ENCODE measurements at regions not wholly inside any gene's neighbourhood (a gene's known extent, or its start where the extent isn't known, plus 50 kb on each side); places are given as distances from the start of the nearest gene placed in this dataset.
A peak's percentile ranks its signal among the peaks of the same experiment; 100 is the strongest.
"Not testable (repeated sequence)": the region's sequence is repeated elsewhere in the genome, so short reads cannot be mapped to it uniquely, and the experiment has no call there.

DNA sequence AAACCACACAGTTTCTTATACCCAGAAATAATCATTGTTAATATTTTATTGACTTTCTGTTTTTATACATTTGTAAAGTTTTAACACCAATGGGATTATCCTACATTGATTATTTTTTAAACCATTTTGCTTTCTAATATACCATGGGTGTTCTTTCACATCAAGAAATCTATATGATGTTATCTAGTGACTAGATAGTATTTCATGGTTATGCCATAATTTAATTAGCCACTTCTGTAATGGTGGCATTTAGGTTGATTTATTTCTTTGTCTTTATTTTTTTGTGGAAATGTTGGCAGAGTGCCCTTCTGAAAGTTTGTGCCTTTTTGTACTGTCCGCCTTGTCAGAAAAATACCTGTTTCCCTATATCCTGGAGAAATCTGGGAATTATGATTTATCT, 193.3 kb downstream of the CEP135 start:
- no peak for DNase-seq

DNA sequence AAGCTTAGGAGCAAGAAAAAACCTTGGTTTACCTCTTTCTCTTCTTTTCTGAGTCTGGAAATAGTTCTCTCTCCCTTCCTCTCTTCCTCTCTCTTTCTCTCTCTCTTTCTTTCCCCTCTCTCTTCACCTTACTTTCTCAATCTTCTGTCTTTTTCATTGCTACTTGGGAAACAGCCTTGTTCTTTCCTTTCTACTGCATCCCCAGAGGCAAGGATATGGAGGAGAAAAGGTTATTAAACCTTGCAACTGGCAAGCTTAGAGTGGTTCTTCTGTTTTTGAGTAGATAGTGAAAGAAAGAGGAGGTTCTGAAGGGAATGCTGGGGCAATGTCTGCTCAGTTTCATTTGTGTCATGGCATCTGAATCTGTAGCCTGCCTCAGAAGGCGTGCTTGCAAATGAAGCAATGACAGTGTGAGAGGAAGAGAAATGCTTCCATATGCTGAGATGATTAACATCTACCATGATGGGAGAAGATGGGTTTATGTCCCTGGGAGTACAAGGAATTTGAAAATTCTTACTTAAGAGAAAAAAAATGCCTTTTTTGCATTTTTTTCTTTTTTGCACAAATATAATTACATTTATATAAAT, 190.6 kb downstream of the CEP135 start:
- no peak for DNase-seq

DNA sequence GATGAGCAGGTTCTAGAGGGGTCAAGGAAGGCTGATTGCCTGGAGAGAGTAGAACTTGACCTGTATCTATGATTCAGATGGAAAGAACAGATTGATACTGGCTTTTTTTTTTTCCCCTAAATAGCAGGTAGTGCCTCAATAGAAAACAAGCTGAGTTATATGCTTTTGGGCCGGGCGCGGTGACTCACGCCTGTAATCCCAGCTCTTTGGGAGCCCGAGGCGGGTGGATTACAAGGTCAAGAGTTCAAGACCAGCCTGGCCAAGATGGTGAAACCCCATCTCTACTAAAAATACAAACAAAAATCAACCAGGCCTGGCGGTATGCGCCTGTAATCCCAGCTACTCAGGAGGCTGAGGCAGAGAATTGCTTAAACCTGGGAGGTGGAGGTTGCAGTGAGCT, 186.1 kb downstream of the CEP135 start:
- not testable (repeated sequence) for DNase-seq

DNA sequence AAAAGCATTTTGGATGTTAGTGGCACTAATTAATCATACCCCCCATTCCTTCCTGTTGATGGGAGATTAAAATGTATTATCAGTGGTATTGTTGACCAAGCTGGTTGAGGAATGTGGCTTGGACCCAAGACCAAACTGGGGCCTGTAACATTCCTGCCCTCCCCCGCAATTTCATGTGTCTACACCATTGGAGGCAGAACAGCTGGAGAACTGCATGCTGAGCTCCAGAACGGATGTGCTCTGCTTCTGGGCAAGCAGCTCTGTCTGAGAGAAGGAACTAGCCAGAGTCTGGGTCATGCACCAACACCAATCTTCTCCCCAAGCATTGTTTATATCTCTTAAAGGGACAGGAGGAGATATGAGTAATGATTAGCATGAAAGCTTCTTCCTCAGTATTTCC, 185.5 kb downstream of the CEP135 start:
- DNase-seq: no peak

DNA sequence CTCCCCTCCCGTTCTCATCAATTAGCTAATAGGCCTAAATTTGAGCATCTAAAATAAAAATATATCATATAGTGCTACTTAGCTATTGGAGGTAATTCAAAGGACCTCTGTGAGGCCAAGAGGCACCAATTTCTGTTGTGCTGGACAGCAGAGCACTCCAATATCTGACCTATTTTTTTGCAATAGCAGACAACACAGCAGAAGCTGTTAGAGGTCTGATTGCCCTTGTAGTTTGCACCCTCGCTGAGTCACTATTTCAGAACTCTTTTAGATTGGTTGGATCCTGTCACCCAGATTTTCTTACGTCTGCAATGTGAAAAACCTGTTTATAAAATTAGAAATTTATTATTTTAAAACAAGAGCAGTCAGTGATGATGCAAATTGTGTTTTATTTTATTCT, 184.1 kb downstream of the CEP135 start:
- DNase-seq: no peak

DNA sequence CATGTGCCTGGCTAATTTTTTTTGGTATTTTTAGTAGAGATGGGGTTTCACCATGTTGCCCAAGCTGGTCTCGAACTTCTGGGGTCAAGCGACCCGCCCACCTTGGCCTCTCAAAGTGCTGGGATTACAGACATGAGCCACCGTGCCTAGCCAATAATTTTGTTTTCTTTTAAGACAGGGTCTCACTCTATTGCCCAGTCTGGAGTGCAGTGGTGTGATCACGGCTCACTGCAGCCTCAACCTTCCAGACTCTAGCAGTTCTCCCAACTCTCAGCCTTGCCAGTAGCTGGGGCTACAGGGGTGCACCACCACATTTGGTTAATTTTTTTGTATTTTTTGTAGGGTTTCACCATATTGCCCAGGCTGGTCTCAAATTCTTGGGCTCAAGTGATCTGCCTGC, 183.4 kb downstream of the CEP135 start:
- not testable (repeated sequence) for DNase-seq

DNA sequence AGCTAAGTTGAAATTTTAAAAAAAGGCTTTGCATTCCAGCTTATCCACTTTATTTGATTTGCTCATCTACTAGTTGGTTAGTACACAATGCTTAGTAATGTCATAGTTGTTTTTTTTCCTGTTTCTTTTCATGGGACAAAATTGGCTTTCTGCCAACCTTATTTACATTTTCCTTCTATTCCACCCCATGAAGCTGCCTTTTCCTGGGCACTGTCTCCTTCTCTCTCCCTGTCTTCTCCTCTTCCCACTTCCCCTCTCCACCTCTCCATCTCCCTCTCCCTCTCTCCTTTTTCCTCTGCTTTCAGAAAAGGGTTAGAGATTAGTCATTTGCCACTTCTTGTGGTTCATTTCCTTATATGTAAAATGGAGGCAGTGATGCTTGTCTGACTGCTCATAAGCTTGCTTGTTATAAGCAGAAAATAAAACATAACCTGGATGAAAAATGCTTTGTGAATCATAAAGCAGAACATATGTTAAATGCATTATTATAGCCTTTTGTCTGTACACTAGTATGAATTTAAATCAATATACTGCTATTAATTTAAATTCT, 181.9 kb downstream of the CEP135 start:
- no peak for DNase-seq

DNA sequence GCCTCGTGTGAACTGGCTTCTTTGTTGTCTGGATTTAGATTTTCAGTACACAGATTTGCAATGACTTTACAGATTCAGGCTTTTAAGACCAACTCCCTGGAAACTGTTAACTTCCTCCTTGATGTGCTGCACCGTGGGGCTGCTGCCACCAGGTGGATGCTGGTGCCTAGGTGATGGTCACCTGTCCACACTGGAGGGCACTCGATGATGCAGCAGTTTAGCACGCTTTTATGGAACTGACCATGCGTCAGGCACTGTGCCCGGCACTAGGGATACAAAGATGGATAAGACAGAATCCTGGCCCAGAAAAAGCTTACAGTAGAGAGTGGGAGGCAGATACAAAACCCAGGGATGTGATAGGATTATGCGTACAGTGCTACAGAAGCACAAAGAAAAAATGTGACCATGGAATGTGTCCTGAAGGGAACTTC, 180.7 kb downstream of the CEP135 start:
- no peak for DNase-seq

DNA sequence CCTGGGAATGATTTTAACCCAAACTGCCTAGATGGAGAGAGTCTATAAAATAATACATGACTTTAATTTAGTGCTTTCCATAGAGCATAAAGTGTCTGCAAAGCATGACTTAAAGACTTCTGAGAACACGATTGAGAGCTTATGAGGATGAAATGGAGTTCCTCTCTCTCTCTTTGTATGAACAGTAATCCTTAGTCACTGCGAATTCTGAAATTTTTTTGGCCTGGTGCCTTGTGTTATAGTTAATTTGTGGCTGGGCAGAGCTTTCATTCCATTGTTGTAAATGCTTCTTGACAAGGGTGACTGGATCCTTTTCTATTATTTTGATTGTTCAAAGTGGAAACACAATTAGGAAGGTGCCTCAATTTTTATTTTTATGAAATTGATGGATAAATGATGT, 179.5 kb downstream of the CEP135 start:
- DNase-seq: no peak

DNA sequence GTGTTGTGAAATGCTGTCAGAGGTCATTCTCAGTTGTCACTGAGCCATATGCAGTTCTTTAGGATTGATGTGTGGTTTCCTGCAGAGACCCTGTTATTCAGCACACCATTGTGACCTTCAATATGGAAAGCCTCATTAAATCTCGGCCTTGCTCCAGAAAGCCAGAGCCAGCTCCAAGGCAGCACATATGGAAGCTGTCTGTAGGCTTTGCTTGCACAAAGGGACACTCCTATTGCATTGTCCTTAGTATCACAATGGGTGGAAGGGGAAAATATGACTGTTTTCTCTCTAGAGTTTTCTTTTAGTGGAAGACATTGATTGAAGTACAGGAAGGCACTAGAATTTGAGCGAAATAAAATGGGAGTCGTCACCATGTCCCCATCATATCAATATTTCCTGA, 179.0 kb downstream of the CEP135 start:
- DNase-seq: no peak

DNA sequence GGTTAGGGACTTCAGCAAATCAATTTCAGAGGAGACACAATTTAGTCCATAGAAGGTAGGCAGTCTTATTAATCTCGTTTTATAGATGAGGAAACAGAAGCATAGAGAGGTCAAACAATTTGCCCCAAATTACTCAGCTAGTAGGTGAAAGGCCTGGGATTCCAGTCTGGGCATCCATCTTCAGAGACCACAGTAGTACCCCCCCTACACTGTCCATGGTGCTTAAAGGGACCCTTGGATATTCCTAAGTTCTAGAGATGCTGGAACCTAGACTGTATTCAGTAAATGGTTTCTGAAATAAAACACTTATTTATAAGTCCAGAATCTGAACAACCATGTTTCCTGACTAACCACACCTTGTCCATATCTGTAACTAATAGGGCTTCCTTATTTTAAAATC, 174.8 kb downstream of the CEP135 start:
- no peak for DNase-seq

DNA sequence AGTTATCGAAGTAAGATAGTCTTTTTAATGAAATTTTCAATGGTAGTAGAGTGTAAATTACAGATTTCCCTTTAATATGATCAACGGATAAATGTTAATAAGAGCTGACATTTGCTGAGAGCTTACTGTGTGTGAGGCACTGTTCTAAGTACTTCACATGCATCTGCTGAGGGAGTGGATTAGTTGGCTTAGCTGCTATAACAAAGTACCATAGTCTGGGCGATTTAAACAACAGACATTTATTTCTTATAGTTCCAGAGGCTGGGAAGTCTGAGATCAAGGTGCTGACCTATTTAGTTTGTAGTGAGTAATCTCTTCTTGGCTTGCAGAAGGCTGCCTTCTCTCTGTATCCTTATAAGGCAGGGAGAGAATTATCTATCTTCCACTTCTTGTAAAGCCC, 174.3 kb downstream of the CEP135 start:
- no peak for DNase-seq

DNA sequence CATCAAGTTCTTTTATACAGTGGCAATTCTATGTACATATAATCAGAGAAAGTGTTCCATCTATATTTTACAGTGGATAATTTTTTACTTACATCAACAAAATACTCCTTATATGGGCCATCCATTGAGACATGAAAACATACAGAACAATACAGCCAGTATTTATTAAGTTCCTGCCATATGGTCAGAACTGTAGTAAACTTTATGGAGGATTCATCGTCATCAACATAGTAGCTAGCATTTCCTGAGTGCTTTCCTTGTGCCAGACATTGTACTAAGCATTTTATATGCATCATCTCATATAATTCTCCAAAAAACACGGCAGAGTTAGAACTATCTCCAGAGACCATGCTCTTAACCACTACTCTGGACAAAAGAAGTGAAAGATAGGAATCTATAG, 170.1 kb downstream of the CEP135 start:
- DNase-seq: no peak

DNA sequence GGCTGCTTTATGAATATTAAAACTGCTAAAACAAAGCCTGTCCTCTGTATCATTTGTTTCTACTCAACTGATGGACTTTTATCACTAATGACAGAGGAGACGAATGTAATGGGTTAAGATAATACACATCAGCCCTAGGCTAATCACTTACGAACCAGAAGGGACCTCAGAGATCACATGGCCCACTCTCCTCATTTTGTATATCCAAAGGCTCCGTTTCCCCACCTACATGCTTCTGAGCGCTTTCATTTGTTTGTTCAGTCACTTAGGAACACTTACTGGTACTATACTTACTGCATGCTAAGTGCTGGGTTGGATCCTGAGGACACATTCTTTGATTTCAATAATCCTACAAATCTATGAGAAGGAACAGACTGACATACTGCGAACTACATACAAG, 169.3 kb downstream of the CEP135 start:
- no peak for DNase-seq

DNA sequence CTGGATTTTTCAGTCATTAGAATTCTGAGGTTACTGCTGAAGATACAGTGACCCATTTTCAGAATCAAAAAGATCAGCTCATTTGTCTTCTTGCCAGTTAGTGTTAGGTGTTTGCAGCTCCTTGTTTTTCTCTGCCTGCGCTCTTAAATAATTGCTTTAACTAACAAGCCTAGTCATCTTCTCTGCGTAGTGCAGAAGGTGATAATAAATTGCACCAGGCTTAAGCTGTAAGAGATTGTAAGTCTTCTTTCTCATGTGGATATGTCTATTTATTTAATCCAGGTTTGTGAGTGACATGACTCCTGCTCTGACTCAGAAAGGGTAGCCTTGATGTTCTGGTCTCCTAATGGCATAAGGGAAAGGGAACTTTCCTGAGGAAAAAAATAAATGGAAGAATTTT, 167.2 kb downstream of the CEP135 start:
- DNase-seq: no peak

DNA sequence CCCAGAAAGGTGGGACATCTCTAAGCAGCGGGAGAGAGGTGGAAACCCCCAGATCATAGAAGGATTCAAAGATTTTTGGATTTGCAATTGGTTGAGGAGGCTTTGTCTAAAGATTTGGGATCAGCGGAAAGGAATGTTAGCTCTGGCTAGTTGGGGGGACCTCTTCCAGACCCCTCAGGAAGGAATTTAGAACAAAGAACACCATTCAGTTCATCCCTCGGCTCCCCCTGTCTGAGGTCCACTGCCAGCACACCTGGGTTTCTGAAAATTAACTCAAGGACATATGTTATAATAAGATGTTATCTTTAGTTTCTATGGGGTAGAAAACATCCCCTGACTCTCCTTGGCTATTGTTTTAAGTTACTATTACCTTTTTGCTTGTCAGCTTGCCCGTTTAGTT, 163.6 kb downstream of the CEP135 start:
- no peak for DNase-seq

DNA sequence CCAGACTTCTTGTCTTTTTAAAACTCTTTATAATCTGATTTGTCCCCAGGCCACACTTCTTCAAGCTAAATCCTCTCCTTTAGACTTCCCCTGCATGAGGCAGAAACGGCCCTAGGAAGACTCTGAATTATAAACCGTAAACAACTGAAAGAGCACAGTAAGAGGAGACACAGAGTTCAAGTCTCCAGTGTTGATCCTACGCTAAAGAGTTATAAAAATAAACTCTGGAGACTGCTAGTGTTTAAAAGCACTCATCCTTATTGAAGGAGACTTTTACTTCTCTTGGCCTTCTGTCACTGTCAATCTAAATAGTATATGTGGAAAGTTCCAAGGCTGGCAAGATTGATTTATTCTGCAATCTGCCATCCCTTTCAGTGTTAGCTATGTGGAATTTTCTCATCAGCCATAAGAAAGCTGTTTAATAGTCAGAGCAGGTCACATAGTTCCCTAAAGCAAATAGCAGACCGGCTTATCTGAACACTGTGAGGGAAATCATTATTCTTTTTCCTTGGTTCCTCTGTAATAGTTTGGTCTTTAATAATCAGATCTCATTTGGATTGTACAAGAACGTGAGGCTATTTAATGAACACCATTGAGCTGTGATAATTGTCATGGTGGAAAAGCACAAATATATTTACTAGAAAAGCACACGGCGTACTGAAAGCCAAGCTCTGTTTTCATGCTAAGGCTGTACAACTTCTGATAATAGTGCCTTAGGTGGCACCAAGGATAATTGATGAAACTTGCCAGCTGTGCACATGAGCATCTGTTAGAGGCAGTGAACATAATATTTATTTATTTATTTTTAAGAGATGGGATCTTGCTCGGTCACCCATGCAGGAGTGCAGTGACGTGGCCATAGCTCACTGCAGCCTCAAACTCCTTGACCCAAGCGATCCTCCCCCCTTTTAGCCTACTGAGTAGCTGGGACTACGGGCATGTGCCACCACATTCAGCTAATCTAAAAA, 157.7 kb downstream of the CEP135 start:
- DNase-seq: no peak

DNA sequence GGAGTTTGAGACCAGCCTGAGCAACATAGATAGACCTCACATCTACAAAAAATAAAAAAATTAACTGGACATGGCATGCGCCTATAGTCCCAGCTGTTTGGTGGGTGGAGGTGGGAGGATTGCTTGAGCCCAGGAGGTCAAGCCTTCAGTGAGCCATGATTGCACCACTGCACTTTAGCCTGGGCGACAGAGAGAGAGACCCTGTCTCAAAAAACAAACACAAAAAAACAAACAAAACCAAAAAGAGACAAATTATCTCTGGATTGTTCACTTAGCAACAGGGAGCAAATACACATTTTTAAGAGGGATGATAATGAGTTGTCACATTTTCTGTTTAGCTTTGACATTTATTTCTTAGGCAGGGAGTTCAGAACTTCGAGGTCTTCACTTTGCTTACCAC, 155.4 kb downstream of the CEP135 start:
- DNase-seq: no peak

DNA sequence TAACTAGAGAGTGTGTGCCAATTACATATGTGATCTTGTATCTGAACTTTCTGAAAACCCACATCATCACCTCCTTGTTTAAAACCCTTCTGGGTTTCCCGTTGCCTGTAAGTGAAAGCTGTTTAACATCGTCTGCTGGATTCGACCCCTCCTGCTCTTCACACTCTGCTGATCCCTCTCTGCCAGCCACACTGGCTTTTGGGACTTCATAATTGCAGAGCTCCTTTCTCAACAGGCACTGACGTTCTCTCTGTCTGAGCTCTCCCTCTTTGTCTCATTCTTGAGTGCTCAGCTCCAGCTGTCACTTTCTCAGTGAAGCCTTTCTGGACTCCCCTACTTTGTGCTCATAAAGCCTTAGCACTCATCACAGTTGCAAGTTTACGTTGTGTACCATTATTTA, 153.9 kb downstream of the CEP135 start:
- peak in 2 of 51 donors; percentile 3 to 11 for DNase-seq

DNA sequence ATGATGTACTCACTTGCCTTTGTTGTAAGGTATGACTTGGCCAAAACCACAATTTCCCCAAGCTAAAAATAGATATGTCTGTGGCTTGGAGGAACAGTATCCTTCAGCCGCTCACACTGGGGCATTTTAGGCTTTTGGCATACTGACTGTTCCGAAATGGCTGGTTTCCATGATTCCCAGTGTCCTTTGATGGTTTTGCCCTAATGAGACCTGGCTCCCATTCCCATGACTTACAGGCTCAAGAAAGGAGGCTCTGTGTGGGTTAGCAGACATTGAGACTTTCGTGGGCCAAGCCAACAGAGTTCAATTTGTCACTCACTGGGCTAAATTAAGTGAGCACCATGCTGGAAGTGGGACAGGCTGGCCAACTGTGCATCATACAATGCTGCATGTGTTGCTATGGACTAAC, 150.6 kb downstream of the CEP135 start:
- DNase-seq: peak in 30 of 51 donors; percentile 2 to 70 (median 32)

DNA sequence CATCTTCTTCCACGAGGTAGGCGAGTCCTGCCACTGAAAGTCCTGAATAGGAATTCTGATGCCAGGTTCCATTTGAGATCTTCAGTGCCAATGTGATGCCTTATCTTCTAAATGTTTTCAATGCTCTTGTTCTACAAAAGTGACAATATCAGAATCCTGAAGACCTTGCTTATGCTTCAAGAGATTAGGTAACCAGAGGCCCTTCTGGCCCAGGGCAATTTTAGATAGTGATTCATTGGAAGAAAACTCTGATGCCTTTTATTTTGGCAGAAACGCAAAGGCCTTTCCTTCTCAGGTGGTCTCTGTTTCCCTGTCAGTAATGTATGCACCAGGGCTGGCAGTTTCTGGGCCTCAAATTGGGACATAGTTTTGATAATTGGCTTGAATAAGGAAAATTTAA, 144.8 kb downstream of the CEP135 start:
- no peak for DNase-seq

DNA sequence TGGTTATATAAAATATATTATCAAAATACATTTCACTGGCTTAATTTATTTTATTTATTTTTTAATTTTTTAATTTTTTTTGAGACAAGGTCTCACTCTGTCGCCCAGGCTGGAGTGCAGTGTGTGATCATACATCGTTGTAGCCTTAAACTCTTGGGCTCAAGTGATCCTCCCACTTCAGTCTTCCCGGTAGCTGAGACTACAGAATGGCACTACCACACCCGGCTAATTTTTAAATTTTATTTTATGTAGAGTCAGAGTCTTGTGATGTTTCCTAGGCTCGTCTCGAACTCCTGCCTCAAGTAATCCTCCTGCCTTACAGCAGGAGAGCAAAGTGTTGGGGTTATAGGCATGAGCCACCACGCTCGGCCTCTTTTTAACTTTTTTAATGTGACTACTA, 143.8 kb downstream of the CEP135 start:
- no peak for DNase-seq

DNA sequence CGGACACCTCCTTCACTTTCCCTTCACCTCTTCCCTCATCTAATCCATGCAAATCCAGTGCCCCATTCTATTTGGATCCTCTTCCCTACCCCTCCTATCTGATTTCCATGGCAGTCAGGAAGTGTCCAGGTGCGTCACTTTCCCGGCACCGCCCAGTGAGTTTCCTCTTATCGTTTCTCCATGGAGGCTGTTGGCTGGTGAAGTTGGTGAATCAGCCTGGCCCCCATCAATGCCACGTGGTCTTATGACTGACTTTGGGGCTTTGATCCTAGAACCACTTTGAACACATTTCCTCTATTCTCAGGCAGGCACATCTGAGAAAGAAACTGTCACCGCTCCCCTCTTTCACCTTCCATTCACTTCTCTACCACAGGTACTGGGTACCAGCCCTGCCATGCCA, 137.8 kb downstream of the CEP135 start:
- no peak for DNase-seq

All from hypothalamus (tissue), 51 donors.